ENCODE measurements at regions not wholly inside any gene's neighbourhood (a gene's known extent, or its start where the extent isn't known, plus 50 kb on each side); places are given as distances from the start of the nearest gene placed in this dataset.

DNA sequence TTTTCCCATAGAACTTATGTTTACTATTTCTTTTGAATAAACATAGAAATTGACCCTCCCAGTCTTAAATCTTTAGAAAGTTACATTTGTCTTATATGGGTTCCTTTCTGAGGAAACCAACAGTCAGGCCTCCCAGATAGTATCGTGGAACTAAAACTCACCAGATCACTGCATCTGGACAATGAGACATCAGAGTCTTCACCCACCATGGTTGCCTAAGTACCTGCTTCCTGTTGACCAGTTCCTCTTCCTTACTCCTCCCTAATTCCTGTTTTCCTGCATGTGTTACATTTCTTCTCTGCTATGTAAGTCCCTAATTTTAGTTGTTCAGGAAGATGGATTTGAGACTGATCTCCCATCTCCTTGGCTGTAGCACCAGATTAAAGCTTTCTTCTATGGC, 462.2 kb downstream of the DIRAS2 start:
- no peak for TF ChIP-seq EZH2 (IDR thresholded peaks at IDR 0.05; ENCODE audit: borderline replicate concordance, low read length)
- TF ChIP-seq, protein P1, sequence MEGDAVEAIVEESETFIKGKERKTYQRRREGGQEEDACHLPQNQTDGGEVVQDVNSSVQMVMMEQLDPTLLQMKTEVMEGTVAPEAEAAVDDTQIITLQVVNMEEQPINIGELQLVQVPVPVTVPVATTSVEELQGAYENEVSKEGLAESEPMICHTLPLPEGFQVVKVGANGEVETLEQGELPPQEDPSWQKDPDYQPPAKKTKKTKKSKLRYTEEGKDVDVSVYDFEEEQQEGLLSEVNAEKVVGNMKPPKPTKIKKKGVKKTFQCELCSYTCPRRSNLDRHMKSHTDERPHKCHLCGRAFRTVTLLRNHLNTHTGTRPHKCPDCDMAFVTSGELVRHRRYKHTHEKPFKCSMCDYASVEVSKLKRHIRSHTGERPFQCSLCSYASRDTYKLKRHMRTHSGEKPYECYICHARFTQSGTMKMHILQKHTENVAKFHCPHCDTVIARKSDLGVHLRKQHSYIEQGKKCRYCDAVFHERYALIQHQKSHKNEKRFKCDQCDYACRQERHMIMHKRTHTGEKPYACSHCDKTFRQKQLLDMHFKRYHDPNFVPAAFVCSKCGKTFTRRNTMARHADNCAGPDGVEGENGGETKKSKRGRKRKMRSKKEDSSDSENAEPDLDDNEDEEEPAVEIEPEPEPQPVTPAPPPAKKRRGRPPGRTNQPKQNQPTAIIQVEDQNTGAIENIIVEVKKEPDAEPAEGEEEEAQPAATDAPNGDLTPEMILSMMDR (conservative IDR thresholded peaks at IDR 0.05 in 1 of 2, IDR thresholded peaks at IDR 0.05 in 1 of 2; ENCODE audit: extremely low read depth in 1 of 2, insufficient read depth in 1 of 2, low read depth in 1 of 2, low read length in 2 of 2), result no peak

Measured in mammary epithelial cell (primary cell).